Heart left ventricle (tissue), 16 donors: ENCODE measurements at regions not wholly inside any gene's neighbourhood (a gene's known extent, or its start where the extent isn't known, plus 50 kb on each side); places are given as distances from the start of the nearest gene placed in this dataset.
A peak's percentile ranks its signal among the peaks of the same experiment; 100 is the strongest.

Experiments used
- ATAC-seq, 4 donors: fragments of 200-7000 bp; cut with Tn5 transposase; one replicate each; pipeline ENCODE4 v1.9.1; 2020 to 2022; ENCODE audit warnings: moderate library complexity in 4 of 4, mild to moderate bottlenecking in 3 of 4, moderate number of reproducible peaks in 1 of 4
- DNase-seq, 5 donors: peaks; one replicate each; pipeline ENCODE4 v3.0.0-alpha.2; 2020
- H3K27ac ChIP-seq, 12 donors: fragments of 200-600 bp; sonication (generic) in 4 of 12; one replicate each; pipeline versions ENCODE4 v1.5.0 to v1.8.0; 2016 to 2022; ENCODE audit warnings: mild to moderate bottlenecking in 2 of 12
- H3K27me3 ChIP-seq, 9 donors: fragments of 200-600 bp; sonication (generic) in 2 of 9; one replicate each; pipeline versions ENCODE4 v1.5.1 to v1.8.0; 2016 to 2022; ENCODE audit warnings: mild to moderate bottlenecking in 3 of 9
- H3K36me3 ChIP-seq, 9 donors: fragments of 200-600 bp; sonication (generic) in 2 of 9; one replicate each; pipeline versions ENCODE4 v1.5.0 to v1.8.0; 2018 to 2022; ENCODE audit warnings: mild to moderate bottlenecking in 2 of 9
- H3K4me1 ChIP-seq, 12 donors: fragments of 200-600 bp; sonication (generic) in 4 of 12; one replicate each; pipeline versions ENCODE4 v1.5.0 to v1.8.0; 2016 to 2022; ENCODE audit warnings: mild to moderate bottlenecking in 3 of 12
- H3K4me3 ChIP-seq, 12 donors: fragments of 200-600 bp; sonication (generic) in 4 of 12; one replicate each; pipeline versions ENCODE4 v1.5.0 to v1.8.0; 2017 to 2022; ENCODE audit warnings: mild to moderate bottlenecking in 9 of 12, moderate library complexity in 4 of 12
- H3K9me3 ChIP-seq, 12 donors: fragments of 200-600 bp; sonication (generic) in 4 of 12; one replicate each; pipeline versions ENCODE4 v1.5.0 to v1.8.0; 2016 to 2022; ENCODE audit warnings: mild to moderate bottlenecking in 1 of 12
- CTCF ChIP-seq, 12 donors: fragments of 200-600 bp; sonication (generic) in 4 of 12; IDR thresholded peaks; one replicate each; pipeline versions ENCODE4 v1.5.0 to v1.8.0; 2018 to 2022; ENCODE audit warnings: antibody characterized with exemption in 12 of 12, mild to moderate bottlenecking in 5 of 12
- POLR2A ChIP-seq, 2 donors: fragments of 450-650 bp; IDR thresholded peaks; one replicate each; pipeline ENCODE4 v1.6.1; 2017; ENCODE audit warnings: antibody characterized with exemption in 2 of 2, mild to moderate bottlenecking in 2 of 2, moderate library complexity in 2 of 2
- WGBS, 4 donors: extraction: QIAGEN DNeasy Blood & Tissue Kit in 2 of 4; methylation state at CpG; one replicate each; pipeline versions ENCODE4 v1.1.5 to v1.1.7; 2013 to 2018; 5-methylcytosine and 5-hydroxymethylcytosine counted together
- intact Hi-C, 10 donors: fragments of 100-400 bp; cut with DNase I; formaldehyde crosslinking; loops; one replicate each; pipeline versions ENCODE4 v1.11.1 to v1.14.2; 2022
- donor health status: ischemic (EF 13 %, LVEDD 7.1; RV severe dilation, severe dysfunction).
- donor health status: healthy with polysubstance abuse.
- donor health status: DM: no; HTN: yes; CAD: no.
- donor health status: DM: no; HTN: no; CAD: no.
- donor health status: ischemic (EF 25% LVEDD 6.9; RV normal size, moderate dysfunction).
- donor health status: ischemic (EF 25% LVEDD 5.7; RV mildly dilated, moderate dysfunction).
- donor health status: healthy.
- donor health status: DM: yes; HTN: yes; CAD: no.
- donor health status: ischemic (EF 35%, LVEDD 5.7; RV mildly dilated, moderate dysfunction).
- donor health status: nonischemic (EF 11% LVEDD 7.7; RV severe dilation, severe dysfunction).
- donor health status: DM: yes; HTN: yes; CAD: no.
- donor health status: PGD.
- donor health status: ischemic (EF 29% LVEDD 5.4; RV normal size, mild dysfunction).
- donor health status: nonischemic (EF 23%, LVEDD 6.1; RV moderate dilation, normal function).

GRCh38 chr5:111856876-111857466, 100.0 kb upstream of the NREP start:
- peaks cover 0 to 54% (median 19%) of the 10 kb centered on the region in 12 donors for H3K4me1 ChIP-seq
- ATAC-seq (peak in 3 of 4 donors; percentile 53 to 66 (median 60)), DNase-seq (peak in 2 of 5 donors; percentile 20 to 31)
- 45 to 56% (median 48%) methylated on average over 5 of the region's 5 CpGs for WGBS, 4 donors
- no peaks in the 10 kb centered on the region for H3K27me3 ChIP-seq
- no peak overlapping the region for H3K27ac ChIP-seq
- H3K9me3 ChIP-seq = no peaks in the 10 kb centered on the region
- H3K36me3 ChIP-seq = no peaks in the 10 kb centered on the region
- intact Hi-C loops = loop anchor here in 5 of 10 donors (5.0 to 10.0 kb wide), 6 partner anchors 95 to 325 kb away; partner anchors contain the start of gene NREP (in 1 of the 5)
- TF ChIP-seq POLR2A (IDR thresholded peaks at IDR 0.05) (no peak), CTCF (IDR thresholded peaks at IDR 0.05) (no peak)
- no peak overlapping the region for H3K4me3 ChIP-seq

- no peaks in the 10 kb centered on the region for H3K36me3 ChIP-seq
- H3K4me1 ChIP-seq = peaks cover 0 to 53% (median 19%) of the 10 kb centered on the region in 12 donors
- H3K9me3 ChIP-seq = no peaks in the 10 kb centered on the region
- no peak for DNase-seq
- peak in 3 of 4 donors; percentile 29 to 55 (median 44) for ATAC-seq
- 81 to 93% (median 84%) methylated on average over 1 of the region's 1 CpG for WGBS, 4 donors
- intact Hi-C loops = loop anchor here in 5 of 10 donors (5.0 to 10.0 kb wide), 6 partner anchors 93 to 323 kb away; partner anchors contain the start of gene NREP (in 1 of the 5)
- H3K4me3 ChIP-seq = no peak overlapping the region
- no peaks in the 10 kb centered on the region for H3K27me3 ChIP-seq
- H3K27ac ChIP-seq = peak overlapping the region in 1 of 12 donors; percentile 25
- TF ChIP-seq POLR2A (IDR thresholded peaks at IDR 0.05) = no peak
- no peak for TF ChIP-seq CTCF (IDR thresholded peaks at IDR 0.05)
These were observed 98.4 kb upstream of the NREP start for GRCh38 chr5:111855356-111855755.

- H3K9me3 ChIP-seq = no peaks in the 10 kb centered on the region
- peaks cover 0 to 41% (median 14%) of the 10 kb centered on the region in 12 donors for H3K4me1 ChIP-seq
- ATAC-seq = peak in 2 of 4 donors; percentile 31 to 32
- intact Hi-C loops = loop anchor here in 4 of 10 donors (10.0 kb wide), 4 partner anchors 99 to 299 kb away; partner anchors contain the start of gene NREP (in 1 of the 4)
- H3K27me3 ChIP-seq = no peaks in the 10 kb centered on the region
- peak overlapping the region in 1 of 12 donors; percentile 15 for H3K27ac ChIP-seq
- no peaks in the 10 kb centered on the region for H3K36me3 ChIP-seq
- H3K4me3 ChIP-seq = no peak overlapping the region
- peak in 2 of 5 donors; percentile 23 to 25 for DNase-seq
- no peak for TF ChIP-seq POLR2A (IDR thresholded peaks at IDR 0.05)
- TF ChIP-seq CTCF (IDR thresholded peaks at IDR 0.05) = no peak
- WGBS, 4 donors = 14 to 30% (median 27%) methylated on average over 2 of the region's 2 CpGs
These were observed 97.2 kb upstream of the NREP start for GRCh38 chr5:111854186-111854585.

- peak in 2 of 4 donors; percentile 51 to 60 for ATAC-seq
- Histone ChIP-seq H3K27ac (no peak overlapping the region), H3K27me3 (no peaks in the 10 kb centered on the region), H3K36me3 (no peaks in the 10 kb centered on the region), H3K4me3 (no peak overlapping the region), H3K9me3 (no peaks in the 10 kb centered on the region), H3K4me1 (peaks cover 0 to 37% (median 12%) of the 10 kb centered on the region in 12 donors)
- TF ChIP-seq POLR2A (IDR thresholded peaks at IDR 0.05) (no peak), CTCF (IDR thresholded peaks at IDR 0.05) (no peak)
- intact Hi-C loops = loop anchor here in 4 of 10 donors (10.0 kb wide), 4 partner anchors 99 to 299 kb away; partner anchors contain the start of gene NREP (in 1 of the 4)
- 50 to 57% (median 52%) methylated on average over 3 of the region's 3 CpGs for WGBS, 4 donors
- peak in 3 of 5 donors; percentile 9 to 26 (median 18) for DNase-seq
These were observed 96.8 kb upstream of the NREP start for GRCh38 chr5:111853748-111854147.
